Ishikawa (cell line): ENCODE measurements at regions not wholly inside any gene's neighbourhood (a gene's known extent, or its start where the extent isn't known, plus 50 kb on each side); places are given as distances from the start of the nearest gene placed in this dataset.

Source experiments
- CEBPB ChIP-seq: IDR thresholded peaks from 2 replicates; pipeline ENCODE4 v1.6.1; 2012
- EP300 ChIP-seq: IDR thresholded peaks from 2 replicates; pipeline ENCODE4 v1.6.1; 2012; ENCODE audit warnings: borderline replicate concordance
- REST ChIP-seq: IDR thresholded peaks from 2 replicates; pipeline ENCODE4 v1.6.1; 2012; ENCODE audit warnings: low read depth, mild to moderate bottlenecking
- TAF1 ChIP-seq: IDR thresholded peaks from 2 replicates; pipeline ENCODE4 v1.6.1; 2012; ENCODE audit warnings: low read depth, mild to moderate bottlenecking

- TF ChIP-seq REST, result no peak
- no peak for TF ChIP-seq EP300
- TF ChIP-seq TAF1, result no peak
- no peak for TF ChIP-seq CEBPB
Observed at GRCh38 chr10:128306966-128307365, 180.7 kb upstream of the MKI67 start.
